NCI-H526 treated with DMSO at 0.1 percent for 48 hours (cell line): ENCODE measurements at regions not wholly inside any gene's neighbourhood (a gene's known extent, or its start where the extent isn't known, plus 50 kb on each side); places are given as distances from the start of the nearest gene placed in this dataset.
"Not testable (repeated sequence)": the region's sequence is repeated elsewhere in the genome, so short reads cannot be mapped to it uniquely, and the experiment has no call there.

ENCODE experiments used
- DNase-seq: peaks from one replicate; lab custom pipeline; 2025; lab: John Stamatoyannopoulos, UW

GRCh38 chr5:111635151-111635902, 121.7 kb downstream of the NREP start:
- DNase-seq: peak; percentile 11

GRCh38 chr5:111631328-111631727, 119.0 kb upstream of the STARD4 start:
- no peak for DNase-seq

GRCh38 chr5:111628901-111629300, 116.6 kb upstream of the STARD4 start:
- DNase-seq: no peak

- no peak for DNase-seq
Measured at GRCh38 chr5:111627862-111628261, 115.5 kb upstream of the STARD4 start.

- DNase-seq: no peak
Measured at GRCh38 chr5:111626473-111627148, 114.3 kb upstream of the STARD4 start.

GRCh38 chr5:111618623-111619271, 106.4 kb upstream of the STARD4 start:
- no peak for DNase-seq

- DNase-seq: no peak
Measured at GRCh38 chr5:111615054-111615453, 102.7 kb upstream of the STARD4 start.

GRCh38 chr5:111612013-111612630, 99.8 kb upstream of the STARD4 start:
- DNase-seq: not testable (repeated sequence)

GRCh38 chr5:111606194-111606593, 93.9 kb upstream of the STARD4 start:
- DNase-seq: no peak

- no peak for DNase-seq
Measured at GRCh38 chr5:111603446-111603827, 91.1 kb upstream of the STARD4 start.

- no peak for DNase-seq
Measured at GRCh38 chr5:111602817-111603445, 90.6 kb upstream of the STARD4 start.

GRCh38 chr5:111598996-111599395, 86.7 kb upstream of the STARD4 start:
- no peak for DNase-seq

- no peak for DNase-seq
Measured at GRCh38 chr5:111597491-111597890, 85.2 kb upstream of the STARD4 start.

- DNase-seq: no peak
Measured at GRCh38 chr5:111596705-111597104, 84.4 kb upstream of the STARD4 start.

GRCh38 chr5:111595425-111595824, 83.1 kb upstream of the STARD4 start:
- no peak for DNase-seq

- no peak for DNase-seq
Measured at GRCh38 chr5:111589316-111589715, 77.0 kb upstream of the STARD4 start.

GRCh38 chr5:111587728-111588127, 75.4 kb upstream of the STARD4 start:
- DNase-seq: no peak

- no peak for DNase-seq
Measured at GRCh38 chr5:111585946-111586345, 73.6 kb upstream of the STARD4 start.

- no peak for DNase-seq
Measured at GRCh38 chr5:111585291-111585690, 73.0 kb upstream of the STARD4 start.

GRCh38 chr5:111584651-111585050, 72.3 kb upstream of the STARD4 start:
- DNase-seq: no peak

- DNase-seq: no peak
Measured at GRCh38 chr5:111583758-111584203, 71.4 kb upstream of the STARD4 start.

- DNase-seq: no peak
Measured at GRCh38 chr5:111582993-111583601, 70.8 kb upstream of the STARD4 start.
